HG03196 (cell line): ENCODE measurements at regions not wholly inside any gene's neighbourhood (a gene's known extent, or its start where the extent isn't known, plus 50 kb on each side); places are given as distances from the start of the nearest gene placed in this dataset.
"Not testable (repeated sequence)": the region's sequence is repeated elsewhere in the genome, so short reads cannot be mapped to it uniquely, and the experiment has no call there.

Experiments used
- ATAC-seq: cut with Tn5 transposase; IDR thresholded peaks from one replicate; pipeline ENCODE4 v1.9.1; 2021; ENCODE audit not compliant: unreplicated experiment

- ATAC-seq = no peak
Observed at GRCh38 chr1:95584315-95584714, 350.3 kb downstream of the RWDD3 start.

DNA sequence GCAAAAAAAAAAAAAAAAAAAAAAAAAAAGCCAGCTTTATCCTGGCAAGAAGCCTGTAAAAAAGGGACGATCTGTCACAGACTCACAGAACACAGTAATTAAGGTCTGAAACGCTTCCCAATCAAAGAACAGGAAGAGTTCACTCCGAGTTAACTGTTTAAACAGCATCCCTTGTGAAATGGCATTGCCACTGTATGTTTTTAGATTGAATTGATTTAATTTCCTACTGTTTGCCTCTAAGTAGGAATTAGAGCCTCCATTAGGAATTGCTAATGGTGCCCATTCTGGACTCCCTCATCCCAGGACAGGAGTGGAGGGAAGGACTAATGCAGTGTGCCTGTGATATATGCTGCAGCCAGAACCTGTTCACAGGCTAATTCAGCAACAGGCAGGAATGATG lies 370.8 kb downstream of the RWDD3 start:
- no peak for ATAC-seq

DNA sequence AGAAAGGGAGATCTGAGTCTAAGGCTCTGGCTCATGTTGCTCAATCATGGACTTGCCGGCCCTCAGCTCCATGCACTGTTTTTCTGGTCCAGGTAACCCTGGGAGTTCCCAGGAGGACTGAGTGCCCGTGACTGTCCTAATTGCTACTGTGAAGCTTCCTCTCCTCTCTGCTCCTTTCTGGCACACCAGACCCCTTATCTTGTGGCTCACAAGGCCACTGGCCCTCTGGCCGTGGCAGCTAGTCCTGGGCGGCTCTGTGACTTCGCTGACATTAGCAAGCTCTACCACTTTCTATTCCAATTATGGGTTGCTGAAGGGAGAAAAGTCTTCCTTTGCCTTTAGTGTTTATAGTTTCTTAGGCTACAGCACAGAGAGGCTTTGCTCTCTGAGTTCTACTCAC lies 380.2 kb downstream of the RWDD3 start:
- ATAC-seq = no peak

DNA sequence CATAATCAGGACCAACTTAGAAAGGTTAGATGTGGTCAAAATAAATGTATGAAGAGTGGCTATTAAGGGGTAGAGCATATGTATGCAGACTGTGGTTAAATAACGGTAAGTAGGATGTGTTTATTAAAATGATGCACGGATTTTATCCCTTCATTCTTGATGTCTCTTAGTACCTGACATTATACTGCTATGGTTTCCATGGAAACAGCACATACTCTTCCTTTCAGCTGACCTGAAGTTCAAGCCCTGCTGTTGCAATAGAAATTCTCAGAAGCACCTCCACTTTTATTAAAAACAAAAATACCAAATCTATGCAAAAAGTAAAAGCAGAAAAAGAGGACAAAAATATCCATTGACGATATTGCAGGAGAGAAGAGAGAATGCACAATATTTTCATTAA lies 381.4 kb downstream of the RWDD3 start:
- no peak for ATAC-seq

- ATAC-seq = no peak
Observed at GRCh38 chr1:95620076-95620475, 386.1 kb downstream of the RWDD3 start.

GRCh38 chr1:95622609-95623008 lies 388.6 kb downstream of the RWDD3 start:
- no peak for ATAC-seq

- ATAC-seq = no peak
Observed at GRCh38 chr1:95625224-95625623, 391.2 kb downstream of the RWDD3 start.

- no peak for ATAC-seq
Observed at GRCh38 chr1:95627244-95627643, 393.2 kb downstream of the RWDD3 start.

GRCh38 chr1:95631695-95632094 lies 397.7 kb downstream of the RWDD3 start:
- ATAC-seq = no peak

- no peak for ATAC-seq
Observed at GRCh38 chr1:95635811-95636210, 401.8 kb downstream of the RWDD3 start.

DNA sequence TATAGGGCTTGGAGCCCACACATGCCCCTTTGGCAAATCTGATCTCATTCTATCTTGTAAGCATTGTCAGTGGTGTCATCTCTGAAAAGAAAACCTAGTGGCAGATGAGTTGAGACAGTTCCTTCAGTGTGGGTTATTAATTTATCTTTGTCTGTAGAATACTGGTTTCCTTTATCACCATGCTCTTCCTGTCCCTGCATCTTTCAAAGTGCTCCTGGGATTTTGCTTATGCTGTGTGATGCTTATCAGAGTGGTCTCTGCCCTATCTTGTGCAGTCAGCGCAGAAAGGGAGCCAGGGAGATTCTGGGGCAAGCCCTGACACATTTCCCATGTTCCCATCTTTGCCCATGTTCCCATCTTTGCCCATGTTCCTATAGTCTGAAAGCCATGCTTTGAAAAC lies 402.9 kb downstream of the RWDD3 start:
- ATAC-seq = no peak

DNA sequence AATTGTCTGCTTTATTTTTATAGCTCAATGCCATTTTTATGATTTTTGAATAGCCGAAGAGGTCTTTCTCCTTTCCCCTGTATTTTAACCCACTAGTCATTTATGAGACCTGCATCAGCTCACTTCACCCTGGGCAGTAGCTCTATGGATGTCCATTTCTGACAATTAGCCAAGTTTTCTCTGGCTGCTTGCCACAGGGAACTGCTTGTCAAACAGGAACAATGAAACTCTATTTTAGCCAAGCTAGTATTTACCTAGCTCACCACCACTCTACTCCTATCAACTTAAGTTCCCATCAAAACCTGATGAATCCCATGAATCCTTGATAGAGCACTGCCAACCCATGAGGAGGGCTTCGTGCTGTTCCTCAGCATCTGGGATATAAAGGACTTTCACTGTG lies 406.7 kb downstream of the RWDD3 start:
- no peak for ATAC-seq

- ATAC-seq = no peak
Observed at GRCh38 chr1:95641386-95641785, 407.4 kb downstream of the RWDD3 start.

DNA sequence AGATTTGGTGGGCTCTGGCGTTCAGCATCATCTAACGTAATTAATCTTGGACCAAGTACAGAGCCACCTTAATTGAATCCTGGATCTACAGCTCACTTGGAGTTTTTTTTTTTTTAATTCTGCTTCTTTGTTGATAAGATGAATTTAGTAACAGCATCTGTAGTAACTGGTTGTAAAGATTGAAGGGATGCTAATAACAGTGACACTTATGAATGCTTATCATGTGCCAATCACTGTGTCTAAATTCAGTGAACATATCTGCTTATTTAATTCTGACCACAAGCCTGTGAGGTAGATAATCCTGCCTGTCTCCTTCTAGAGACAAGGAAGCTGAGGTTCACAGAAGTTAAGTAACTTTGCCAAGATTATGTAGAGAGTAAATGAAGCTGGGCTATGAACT lies 408.0 kb downstream of the RWDD3 start:
- ATAC-seq = no peak

- no peak for ATAC-seq
Observed at GRCh38 chr1:95643071-95643470, 409.1 kb downstream of the RWDD3 start.

GRCh38 chr1:95645126-95645525 lies 411.1 kb downstream of the RWDD3 start:
- ATAC-seq = not testable (repeated sequence)

DNA sequence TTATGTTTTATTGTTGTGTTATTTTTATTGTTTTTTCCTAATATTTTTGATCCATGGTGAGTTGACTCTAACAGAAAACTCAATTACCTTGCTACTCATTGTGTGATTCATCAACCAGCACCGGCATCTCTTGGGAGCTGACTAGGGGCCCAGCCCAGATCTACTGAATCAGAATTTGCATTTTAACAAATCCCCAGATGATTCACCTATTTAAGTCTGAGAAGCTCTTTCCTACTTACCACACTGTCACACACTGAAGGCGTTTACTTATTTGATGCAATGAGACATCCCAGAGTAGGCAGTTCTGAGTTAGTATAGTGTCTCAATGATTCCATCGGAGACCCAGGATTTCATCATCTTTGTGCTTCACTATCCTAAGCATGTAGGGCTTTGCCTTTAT lies 416.6 kb downstream of the RWDD3 start:
- no peak for ATAC-seq

GRCh38 chr1:95652423-95652965 lies 418.5 kb downstream of the RWDD3 start:
- ATAC-seq = no peak

GRCh38 chr1:95653618-95654017 lies 419.6 kb downstream of the RWDD3 start:
- no peak for ATAC-seq

GRCh38 chr1:95655321-95656020 lies 421.5 kb downstream of the RWDD3 start:
- no peak for ATAC-seq

GRCh38 chr1:95657248-95657647 lies 423.2 kb downstream of the RWDD3 start:
- ATAC-seq = no peak

GRCh38 chr1:95659166-95659565 lies 425.2 kb downstream of the RWDD3 start:
- no peak for ATAC-seq

- no peak for ATAC-seq
Observed at GRCh38 chr1:95659588-95659987, 425.6 kb downstream of the RWDD3 start.
